DND-41 (cell line): ENCODE measurements at regions not wholly inside any gene's neighbourhood (a gene's known extent, or its start where the extent isn't known, plus 50 kb on each side); places are given as distances from the start of the nearest gene placed in this dataset.

Experiments
- CTCF ChIP-seq: IDR thresholded peaks from 2 replicates; pipeline ENCODE4 v1.5.1; 2012; ENCODE audit warnings: borderline replicate concordance, low read length, moderate library complexity, mild to moderate bottlenecking; ENCODE audit not compliant: poor library complexity, severe bottlenecking; ENCODE audit errors: extremely low read depth
- EZH2 ChIP-seq: IDR thresholded peaks from 3 replicates; pipeline ENCODE4 v1.6.1; 2012; ENCODE audit warnings: borderline replicate concordance, low read depth, mild to moderate bottlenecking, moderate library complexity, low read length, inconsistent platforms; ENCODE audit not compliant: severe bottlenecking

- TF ChIP-seq CTCF = no peak
- no peak for TF ChIP-seq EZH2
These were observed 224.2 kb upstream of the ANXA10 start for GRCh38 chr4:167868163-167868562.
